Smooth muscle cell (in vitro differentiated cells): ENCODE measurements at regions not wholly inside any gene's neighbourhood (a gene's known extent, or its start where the extent isn't known, plus 50 kb on each side); places are given as distances from the start of the nearest gene placed in this dataset.

Experiments
- DNase-seq: peaks from one replicate; lab custom pipeline; 2025; ENCODE audit not compliant: unreplicated experiment; lab: John Stamatoyannopoulos, UW
- H2AFZ ChIP-seq: fragments of 200-600 bp; sonication (generic); 2 replicates; pipeline ENCODE4 v1.6.0; 2016; ENCODE audit warnings: antibody characterized with exemption, low read depth, mild to moderate bottlenecking
- H3F3A ChIP-seq: fragments of 200-600 bp; sonication (generic); 2 replicates; pipeline ENCODE4 v1.6.0; 2017; ENCODE audit warnings: antibody characterized with exemption, low read depth
- H3K27ac ChIP-seq: fragments of 200-600 bp; sonication (generic); 2 replicates; pipeline ENCODE4 v1.5.1; 2016; ENCODE audit warnings: low read depth, mild to moderate bottlenecking
- H3K27me3 ChIP-seq: fragments of 200-600 bp; sonication (generic); 2 replicates; pipeline ENCODE4 v1.6.1; 2016; ENCODE audit warnings: low read depth, mild to moderate bottlenecking
- H3K36me3 ChIP-seq: fragments of 200-600 bp; sonication (generic); 2 replicates; pipeline ENCODE4 v1.5.1; 2016; ENCODE audit warnings: low read depth
- H3K4me1 ChIP-seq: fragments of 200-600 bp; sonication (generic); 2 replicates; pipeline ENCODE4 v1.5.1; 2016; ENCODE audit warnings: low read depth
- H3K4me2 ChIP-seq: fragments of 200-600 bp; sonication (generic); 2 replicates; pipeline ENCODE4 v1.6.0; 2016; ENCODE audit warnings: mild to moderate bottlenecking
- H3K4me3 ChIP-seq: fragments of 200-600 bp; sonication (generic); 2 replicates; pipeline ENCODE4 v1.5.1; 2016; ENCODE audit warnings: mild to moderate bottlenecking
- H3K79me2 ChIP-seq: fragments of 200-600 bp; sonication (generic); 2 replicates; pipeline ENCODE4 v1.6.0; 2016; ENCODE audit warnings: low read depth, mild to moderate bottlenecking
- H3K9ac ChIP-seq: fragments of 200-600 bp; sonication (generic); 2 replicates; pipeline ENCODE4 v1.6.0; 2016; ENCODE audit warnings: low read depth
- H3K9me3 ChIP-seq: fragments of 200-600 bp; sonication (generic); replicated peaks from 2 replicates; pipeline ENCODE4 v1.5.1; 2016; ENCODE audit warnings: low read depth
- H4K20me1 ChIP-seq: fragments of 200-600 bp; sonication (generic); 2 replicates; pipeline ENCODE4 v1.6.0; 2016; ENCODE audit warnings: low read depth
- WGBS: methylation state at CpG from one replicate; pipeline ENCODE4 v1.1.7; 2016; ENCODE audit warnings: low lambda C conversion rate; 5-methylcytosine and 5-hydroxymethylcytosine counted together
- TF ChIP-seq, protein P1 (sequence below): fragments of 200-600 bp; sonication (generic); IDR thresholded peaks from 2 replicates; pipeline ENCODE4 v1.5.1; 2017; ENCODE audit warnings: borderline replicate concordance, mild to moderate bottlenecking, antibody characterized with exemption; ENCODE audit not compliant: insufficient read depth, poor library complexity, severe bottlenecking

DNA sequence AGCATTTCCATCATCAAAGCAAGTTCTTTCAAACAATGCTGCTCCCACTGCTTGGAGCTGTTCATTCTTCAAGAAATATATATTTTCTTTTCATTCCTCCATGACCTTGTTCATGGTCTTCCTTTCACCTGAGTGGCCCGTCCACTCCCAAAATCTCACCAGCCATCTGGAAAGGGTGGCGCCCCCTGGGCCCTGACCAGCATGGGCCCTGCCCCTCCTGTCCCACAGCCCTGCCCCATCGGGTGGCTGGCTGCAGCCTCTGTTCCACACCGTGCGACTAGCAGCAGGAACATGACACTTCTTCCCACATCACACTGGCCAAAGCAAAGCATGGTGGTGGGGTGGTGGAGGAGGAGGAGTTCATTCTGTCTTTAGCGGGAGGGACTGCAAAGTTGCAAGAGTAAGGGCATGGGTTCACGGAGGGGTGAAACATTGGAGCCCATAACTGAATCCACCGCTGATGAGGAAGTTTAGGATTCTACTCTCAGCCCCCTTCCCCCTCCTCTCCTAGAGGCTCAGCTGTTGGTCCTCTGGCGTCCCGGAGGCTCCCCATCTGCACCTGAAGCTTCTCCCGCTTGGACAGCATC is 195.2 kb upstream of the SLC24A3 start:
- no peaks in the 10 kb centered on the region for H3K79me2 ChIP-seq
- no peak overlapping the region for H3K9ac ChIP-seq
- TF ChIP-seq, protein P1, sequence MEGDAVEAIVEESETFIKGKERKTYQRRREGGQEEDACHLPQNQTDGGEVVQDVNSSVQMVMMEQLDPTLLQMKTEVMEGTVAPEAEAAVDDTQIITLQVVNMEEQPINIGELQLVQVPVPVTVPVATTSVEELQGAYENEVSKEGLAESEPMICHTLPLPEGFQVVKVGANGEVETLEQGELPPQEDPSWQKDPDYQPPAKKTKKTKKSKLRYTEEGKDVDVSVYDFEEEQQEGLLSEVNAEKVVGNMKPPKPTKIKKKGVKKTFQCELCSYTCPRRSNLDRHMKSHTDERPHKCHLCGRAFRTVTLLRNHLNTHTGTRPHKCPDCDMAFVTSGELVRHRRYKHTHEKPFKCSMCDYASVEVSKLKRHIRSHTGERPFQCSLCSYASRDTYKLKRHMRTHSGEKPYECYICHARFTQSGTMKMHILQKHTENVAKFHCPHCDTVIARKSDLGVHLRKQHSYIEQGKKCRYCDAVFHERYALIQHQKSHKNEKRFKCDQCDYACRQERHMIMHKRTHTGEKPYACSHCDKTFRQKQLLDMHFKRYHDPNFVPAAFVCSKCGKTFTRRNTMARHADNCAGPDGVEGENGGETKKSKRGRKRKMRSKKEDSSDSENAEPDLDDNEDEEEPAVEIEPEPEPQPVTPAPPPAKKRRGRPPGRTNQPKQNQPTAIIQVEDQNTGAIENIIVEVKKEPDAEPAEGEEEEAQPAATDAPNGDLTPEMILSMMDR = no peak
- H3K27ac ChIP-seq = no peak overlapping the region
- WGBS = 94% methylated on average over 11 of the region's 11 CpGs
- H2AFZ ChIP-seq = no peak overlapping the region
- no peak overlapping the region for H3K4me3 ChIP-seq
- H3K4me2 ChIP-seq = no peak overlapping the region
- no peak for DNase-seq
- no peaks in the 10 kb centered on the region for H3K4me1 ChIP-seq
- no peaks in the 10 kb centered on the region for H3K36me3 ChIP-seq
- H3K27me3 ChIP-seq = no peaks in the 10 kb centered on the region
- no peaks in the 10 kb centered on the region for H4K20me1 ChIP-seq
- no peaks in the 10 kb centered on the region for H3K9me3 ChIP-seq
- H3F3A ChIP-seq = no peaks in the 10 kb centered on the region

DNA sequence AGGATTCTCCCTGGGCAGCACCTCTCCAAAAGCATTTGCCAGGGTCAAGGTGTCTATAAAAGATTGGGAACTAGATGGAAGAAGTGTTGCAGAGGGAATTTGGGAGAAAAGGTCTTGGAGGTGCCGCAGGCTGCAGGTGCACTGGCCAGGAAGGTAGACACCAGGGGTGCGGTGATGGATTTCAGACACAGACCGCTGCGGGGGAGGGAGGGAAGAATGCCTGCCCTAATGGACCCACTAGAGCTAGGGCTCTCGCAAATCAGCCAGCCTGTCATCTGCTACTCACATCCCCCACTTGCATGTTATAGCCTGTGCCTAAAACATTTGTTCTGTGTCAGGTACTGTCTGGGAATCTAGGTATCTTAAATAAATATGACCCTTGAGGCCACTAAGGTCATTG is 193.6 kb upstream of the SLC24A3 start:
- WGBS = 94% methylated on average over 5 of the region's 5 CpGs

DNA sequence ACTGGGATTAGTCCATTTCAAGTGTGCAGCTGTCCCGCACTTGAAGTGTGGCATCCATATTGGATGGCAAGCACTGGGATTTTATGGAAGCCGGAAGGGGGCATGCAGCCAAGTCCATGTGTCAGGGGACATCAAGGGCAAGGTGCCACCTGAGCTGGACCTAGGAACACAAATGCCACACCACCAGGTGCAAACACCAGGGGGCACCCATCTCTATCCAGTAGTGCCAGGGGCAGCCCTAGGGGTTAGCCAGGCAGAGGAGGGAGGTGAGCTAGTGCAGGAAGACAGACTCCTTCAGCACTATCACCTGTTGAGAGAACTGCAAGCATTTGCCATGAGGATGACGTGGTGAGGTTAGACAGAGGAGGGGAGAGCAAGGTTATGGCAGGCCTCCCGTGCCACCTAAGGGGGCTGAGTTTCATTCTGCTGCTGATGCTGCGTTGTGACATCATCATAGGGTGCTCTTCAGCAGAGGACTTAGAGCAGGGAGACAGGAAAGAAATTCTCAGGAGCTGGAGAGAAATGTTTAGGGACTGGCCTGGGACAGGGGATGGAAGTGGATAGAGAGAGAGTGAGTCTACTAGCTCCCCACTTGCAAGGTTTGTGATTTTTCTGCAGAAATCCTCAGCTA is 192.6 kb upstream of the SLC24A3 start:
- DNase-seq = no peak
- H3K9ac ChIP-seq = no peak overlapping the region
- 86% methylated on average over 5 of the region's 5 CpGs for WGBS
- no peak overlapping the region for H3K4me3 ChIP-seq
- TF ChIP-seq, protein P1 = no peak
- no peak overlapping the region for H2AFZ ChIP-seq
- H3F3A ChIP-seq = no peaks in the 10 kb centered on the region
- no peak overlapping the region for H3K4me2 ChIP-seq
- no peaks in the 10 kb centered on the region for H3K79me2 ChIP-seq
- H3K27ac ChIP-seq = no peak overlapping the region
- H3K27me3 ChIP-seq = no peaks in the 10 kb centered on the region
- no peaks in the 10 kb centered on the region for H3K36me3 ChIP-seq
- H3K9me3 ChIP-seq = no peaks in the 10 kb centered on the region
- no peaks in the 10 kb centered on the region for H4K20me1 ChIP-seq
- H3K4me1 ChIP-seq = no peaks in the 10 kb centered on the region

More for the DNA sequence above, 193.6 kb upstream of the SLC24A3 start:
- H3F3A ChIP-seq = no peaks in the 10 kb centered on the region
- no peaks in the 10 kb centered on the region for H3K27me3 ChIP-seq
- no peak overlapping the region for H3K9ac ChIP-seq
- H3K9me3 ChIP-seq = no peaks in the 10 kb centered on the region
- DNase-seq = no peak
- no peaks in the 10 kb centered on the region for H3K36me3 ChIP-seq
- TF ChIP-seq, protein P1 = no peak
- H3K4me1 ChIP-seq = no peaks in the 10 kb centered on the region
- no peak overlapping the region for H2AFZ ChIP-seq
- H3K4me2 ChIP-seq = no peak overlapping the region
- H3K27ac ChIP-seq = no peak overlapping the region
- H4K20me1 ChIP-seq = no peaks in the 10 kb centered on the region
- H3K4me3 ChIP-seq = no peak overlapping the region
- H3K79me2 ChIP-seq = no peaks in the 10 kb centered on the region
